HG03095 (cell line): ENCODE measurements at regions not wholly inside any gene's neighbourhood (a gene's known extent, or its start where the extent isn't known, plus 50 kb on each side); places are given as distances from the start of the nearest gene placed in this dataset.
"Not testable (repeated sequence)": the region's sequence is repeated elsewhere in the genome, so short reads cannot be mapped to it uniquely, and the experiment has no call there.

Source experiments
- ATAC-seq: cut with Tn5 transposase; IDR thresholded peaks from one replicate; pipeline ENCODE4 v1.9.1; 2021; ENCODE audit warnings: moderate library complexity; ENCODE audit not compliant: unreplicated experiment

DNA sequence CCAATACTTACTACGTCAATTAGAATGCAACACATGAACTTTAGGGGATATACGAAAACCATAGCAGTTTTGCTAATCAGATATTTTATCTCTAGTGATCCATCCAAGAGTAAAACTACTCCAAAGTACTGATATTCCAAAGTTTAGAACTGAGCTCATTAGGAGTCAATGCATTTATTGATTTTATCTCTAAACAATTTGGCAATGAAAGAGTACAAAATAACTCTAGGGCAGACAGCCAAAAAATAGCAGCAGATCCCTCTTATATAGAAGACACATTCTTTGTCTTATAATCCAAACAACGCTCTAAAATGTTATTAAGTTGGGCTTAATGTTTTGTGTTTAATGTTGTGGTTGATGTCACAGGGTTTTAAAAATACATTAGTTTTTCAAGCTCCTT is 923.9 kb upstream of the MAN1A1 start:
- no peak for ATAC-seq

DNA sequence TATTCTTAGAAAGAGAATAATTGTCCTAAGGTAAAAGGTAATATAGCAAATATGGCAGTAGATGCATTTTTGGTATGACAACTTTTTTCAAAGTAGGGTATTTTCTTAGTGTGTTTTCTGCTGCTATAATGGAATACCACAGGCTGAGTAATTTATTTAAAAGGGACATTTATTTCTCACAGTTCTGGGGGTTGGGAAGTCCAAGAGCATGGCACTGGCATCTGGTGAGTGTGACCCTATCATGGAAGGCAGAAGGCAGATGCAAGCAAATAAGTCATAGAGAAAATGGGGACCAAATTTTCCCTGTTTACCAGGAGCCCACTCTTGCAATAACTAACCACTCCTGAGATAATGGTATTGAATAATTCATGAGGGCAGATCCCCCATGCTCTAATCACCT is 922.5 kb upstream of the MAN1A1 start:
- ATAC-seq, result no peak

DNA sequence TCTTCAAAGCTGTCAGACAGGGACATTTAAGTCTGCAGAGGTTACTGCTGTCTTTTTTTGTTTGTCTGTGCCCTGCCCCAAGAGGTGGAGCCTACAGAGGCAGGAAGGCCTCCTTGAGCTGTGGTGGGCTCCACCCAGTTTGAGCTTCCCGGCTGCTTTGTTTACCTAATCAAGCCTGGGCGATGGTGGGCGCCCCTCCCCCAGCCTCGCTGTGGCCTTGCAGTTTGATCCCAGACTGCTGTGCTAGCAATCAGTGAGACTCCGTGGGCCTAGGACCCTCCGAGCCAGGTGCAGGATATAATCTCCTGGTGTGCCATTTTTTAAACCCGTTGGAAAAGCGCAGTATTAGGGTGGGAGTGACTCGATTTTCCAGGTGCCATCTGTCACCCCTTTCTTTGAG is 918.7 kb upstream of the MAN1A1 start:
- ATAC-seq, result not testable (repeated sequence)

DNA sequence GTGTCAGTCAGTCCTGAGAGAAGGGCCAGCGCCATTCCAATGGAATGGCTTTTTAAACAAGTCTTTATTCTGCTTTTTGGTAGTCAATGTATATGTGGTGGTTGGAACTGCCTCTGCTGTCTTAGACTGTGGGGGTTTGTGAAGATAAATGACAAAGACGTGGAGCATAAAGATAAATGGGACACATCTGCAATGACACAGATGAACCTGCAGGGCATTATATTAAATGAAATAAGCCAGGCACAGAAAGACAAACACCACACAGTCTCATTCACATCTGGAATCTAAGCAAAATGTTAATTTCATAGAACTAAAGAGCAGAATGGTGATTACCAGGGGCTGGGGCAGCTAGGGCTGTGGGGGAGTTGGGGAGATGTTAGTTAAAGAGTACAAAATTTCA is 912.8 kb upstream of the MAN1A1 start:
- no peak for ATAC-seq

DNA sequence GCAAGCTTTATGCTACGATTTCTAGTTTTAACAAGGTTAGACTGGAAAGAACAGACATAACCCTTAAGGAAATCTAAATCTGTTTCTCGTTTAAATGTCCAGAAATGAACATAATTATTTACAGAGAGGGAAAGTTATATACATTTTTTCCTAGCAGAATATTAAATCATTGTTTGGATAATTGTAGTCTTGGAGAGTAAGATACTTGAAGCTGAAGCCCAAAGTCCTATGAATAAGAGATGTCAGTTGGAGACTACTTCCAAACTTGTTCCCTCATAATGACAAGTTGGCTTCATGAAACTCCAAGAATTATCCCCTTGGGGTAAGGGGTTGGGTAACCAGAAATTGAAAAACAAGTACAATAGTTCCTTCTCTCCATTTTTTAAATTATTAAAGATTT is 911.1 kb upstream of the MAN1A1 start:
- ATAC-seq, result no peak

DNA sequence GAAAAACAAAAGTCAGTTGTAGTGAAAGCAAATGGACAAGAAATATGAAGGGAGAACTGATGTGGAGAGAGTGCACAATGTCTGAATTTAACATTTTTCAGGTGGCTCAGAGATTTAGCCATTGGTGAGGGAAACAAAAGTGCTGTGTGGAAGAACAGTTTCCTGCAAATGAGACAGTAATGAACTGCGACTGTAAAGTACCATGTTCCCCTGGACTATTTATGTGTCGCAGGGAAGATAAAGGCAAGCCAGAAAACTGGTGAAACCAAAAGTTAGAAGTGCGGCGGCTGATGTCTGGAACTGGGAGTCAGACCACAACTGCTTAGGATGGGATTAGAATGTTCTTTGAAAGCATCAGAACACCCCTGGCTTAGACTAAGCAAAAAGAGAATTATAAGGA is 905.1 kb upstream of the MAN1A1 start:
- no peak for ATAC-seq

DNA sequence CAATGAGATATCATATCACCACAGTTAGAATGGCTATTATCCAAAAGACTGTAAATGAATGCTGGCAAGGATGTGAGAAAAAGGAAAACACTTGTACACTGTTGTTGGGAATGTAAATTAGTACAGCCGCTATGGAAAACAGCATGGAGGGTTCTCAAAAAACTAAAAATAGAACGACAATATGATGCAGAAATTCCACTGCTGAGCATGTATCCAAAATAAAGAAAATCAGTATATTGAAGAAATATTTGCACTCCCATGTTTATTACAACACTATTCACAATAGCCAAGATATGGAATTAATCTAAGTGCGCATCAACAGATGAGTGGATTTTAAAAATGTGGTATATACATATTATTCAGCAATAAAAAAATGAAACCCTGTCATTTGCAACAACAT is 898.9 kb upstream of the MAN1A1 start:
- ATAC-seq, result no peak

DNA sequence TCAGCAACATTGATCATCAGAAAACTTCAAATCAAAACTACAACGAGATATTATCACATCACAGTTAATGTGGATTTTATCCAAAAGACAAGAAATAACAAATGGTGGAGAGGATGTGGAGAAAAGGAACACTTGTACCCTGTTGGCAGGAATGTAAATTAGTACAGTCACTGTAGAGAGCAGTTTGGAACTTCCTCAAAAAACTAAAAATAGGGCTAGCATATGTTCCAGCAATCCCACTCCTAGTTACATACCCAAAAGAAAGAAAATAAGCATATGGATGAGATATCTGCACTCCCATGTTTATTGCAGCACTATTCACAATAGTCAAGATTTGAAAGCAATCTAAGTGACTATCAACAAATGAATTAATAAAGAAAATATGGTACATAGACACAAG is 887.7 kb upstream of the MAN1A1 start:
- ATAC-seq, result no peak

DNA sequence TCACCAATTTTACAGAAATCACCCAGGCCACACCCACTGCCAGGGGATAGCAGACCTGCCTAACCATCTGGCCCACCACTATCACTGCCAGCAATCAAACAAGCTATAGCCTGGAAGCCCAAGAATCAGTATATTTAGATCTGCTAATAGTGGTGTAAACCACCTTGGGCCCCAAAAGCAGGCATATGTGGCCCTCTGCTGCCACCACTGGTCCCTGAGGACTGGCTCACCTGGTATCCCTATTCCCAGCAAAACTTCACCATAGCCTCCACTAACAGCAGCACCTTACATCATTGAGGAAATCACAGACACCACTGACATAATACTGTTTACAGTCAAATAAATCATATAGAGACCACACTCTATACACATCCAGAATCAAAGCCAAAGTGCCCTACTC is 880.4 kb upstream of the MAN1A1 start:
- no peak for ATAC-seq

DNA sequence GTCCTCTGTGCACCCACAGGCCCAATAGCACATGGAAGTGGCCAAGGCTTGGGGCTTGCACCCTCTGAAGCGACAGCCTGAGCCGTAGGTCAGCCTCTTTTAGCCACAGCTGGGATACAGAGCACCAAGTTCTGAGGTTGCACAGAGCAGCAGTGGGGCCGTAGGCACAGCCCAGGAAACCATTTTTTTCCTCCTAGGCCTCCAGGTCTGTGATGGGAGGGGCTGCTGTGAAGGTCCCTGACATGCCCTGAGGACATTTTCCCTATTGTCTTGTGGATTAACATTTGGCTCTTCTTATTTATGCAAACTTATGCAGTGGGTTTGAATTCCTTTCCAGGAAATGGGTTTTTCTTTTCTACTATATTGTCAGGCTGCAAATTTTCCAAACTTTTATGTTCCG is 878.7 kb upstream of the MAN1A1 start:
- no peak for ATAC-seq

DNA sequence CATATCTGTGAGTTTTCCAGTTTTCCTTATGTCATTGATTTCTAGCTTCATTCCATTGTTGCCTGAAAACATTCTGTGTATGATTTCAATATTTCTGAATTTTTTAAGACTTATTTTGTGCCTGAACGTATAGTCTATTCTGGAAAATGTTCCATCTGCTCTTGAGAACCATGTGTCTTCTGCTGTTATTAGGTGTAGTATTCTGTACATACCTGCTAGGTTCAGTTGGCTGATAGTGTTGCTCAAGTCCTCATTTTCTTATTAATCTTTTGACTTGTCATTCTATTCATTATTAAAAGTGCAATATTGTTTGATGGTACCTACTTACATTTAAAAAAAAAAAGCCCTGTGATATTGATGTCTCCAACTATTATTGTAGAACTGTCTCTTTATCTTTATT is 869.8 kb upstream of the MAN1A1 start:
- ATAC-seq, result no peak

DNA sequence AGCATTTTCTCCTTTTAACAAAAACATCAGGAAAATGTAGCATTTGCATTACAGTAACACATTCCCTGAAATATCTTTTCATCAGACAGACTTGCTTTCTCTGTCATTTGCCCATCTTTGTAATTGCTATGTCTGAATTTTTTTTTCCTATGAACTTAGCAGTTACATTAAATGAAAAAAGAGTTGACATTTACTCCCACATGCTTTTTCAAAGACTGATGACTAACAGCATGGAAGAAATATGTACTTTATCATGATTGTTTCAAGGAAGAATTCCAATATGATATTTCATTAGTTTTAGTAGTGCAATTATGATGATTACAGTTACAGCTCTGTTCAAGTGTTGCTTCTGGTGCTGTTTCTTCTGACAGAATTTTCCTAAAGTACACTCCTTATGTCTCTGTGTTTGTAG is 864.5 kb upstream of the MAN1A1 start:
- no peak for ATAC-seq

DNA sequence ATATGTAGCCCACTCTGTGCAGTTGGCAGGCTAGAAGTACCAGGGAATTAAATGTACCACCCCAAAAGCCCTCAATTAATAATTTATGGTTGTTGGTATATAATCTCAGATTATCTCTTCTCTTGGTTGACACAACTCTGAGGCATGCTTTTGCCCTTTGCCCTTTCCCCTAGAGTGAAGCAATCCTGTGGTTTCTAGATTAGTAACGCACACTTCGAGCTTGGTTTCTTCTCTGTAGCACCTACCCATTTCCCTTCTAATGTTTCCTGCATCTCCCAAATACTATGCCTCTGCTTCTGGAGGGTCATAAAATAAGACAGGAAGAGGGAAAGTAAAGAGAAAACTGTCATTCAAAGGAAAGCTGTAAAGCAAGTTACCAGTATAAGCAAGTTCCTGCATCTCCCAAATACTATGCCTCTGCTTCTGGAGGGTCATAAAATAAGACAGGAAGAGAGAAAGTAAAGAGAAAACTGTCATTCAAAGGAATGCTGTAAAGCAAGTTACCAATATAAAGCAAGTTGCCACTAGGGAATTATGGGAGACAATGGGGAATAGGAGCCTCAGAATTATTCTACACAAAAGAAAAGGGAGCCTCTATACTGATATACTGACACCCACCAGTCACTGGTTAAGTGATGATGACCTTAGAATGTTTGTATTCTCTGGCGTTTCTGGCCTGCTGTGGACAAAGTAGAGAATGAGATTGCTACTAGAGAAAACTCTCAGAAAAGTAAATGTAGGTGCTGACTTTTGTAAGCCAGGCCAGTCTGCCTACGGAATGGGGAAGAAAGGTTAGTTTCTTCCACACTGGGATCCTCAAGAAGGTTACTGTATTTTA is 862.6 kb upstream of the MAN1A1 start:
- no peak for ATAC-seq

DNA sequence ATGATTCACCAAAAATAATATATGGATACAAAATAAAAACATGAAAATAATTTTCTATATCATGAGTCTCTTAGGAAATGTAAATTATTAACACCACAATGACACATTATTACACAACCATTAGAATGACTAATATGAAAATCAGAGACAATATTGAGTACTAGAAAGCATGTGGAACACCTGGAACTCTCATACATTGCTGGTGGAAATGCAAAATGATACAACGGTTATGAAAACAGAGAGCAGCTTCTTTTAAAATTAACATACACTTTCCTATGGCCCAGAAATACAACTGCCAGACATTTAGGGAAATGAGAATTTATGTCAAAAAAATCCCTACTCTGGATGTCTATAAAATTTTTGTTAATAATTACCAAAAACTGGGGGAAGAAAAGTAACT is 853.3 kb upstream of the MAN1A1 start:
- no peak for ATAC-seq

DNA sequence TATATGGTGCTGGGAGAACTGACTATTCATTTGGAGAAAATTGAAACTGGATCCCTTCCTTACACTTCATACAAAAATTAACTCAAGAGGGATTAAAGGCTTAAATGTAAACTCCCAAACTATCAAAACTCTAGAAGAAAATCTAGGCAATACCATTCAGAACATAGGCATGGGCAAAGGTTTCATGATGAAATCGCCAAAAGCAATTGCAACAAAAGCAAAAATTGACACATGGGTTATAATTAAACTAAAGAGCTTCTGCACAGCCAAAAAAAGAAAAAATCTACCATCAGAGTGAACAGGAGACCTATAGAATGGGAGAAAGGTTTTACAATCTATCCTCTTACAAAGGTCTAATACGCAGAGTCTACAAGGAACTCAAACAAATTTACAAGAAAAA is 851.3 kb upstream of the MAN1A1 start:
- ATAC-seq, result no peak

DNA sequence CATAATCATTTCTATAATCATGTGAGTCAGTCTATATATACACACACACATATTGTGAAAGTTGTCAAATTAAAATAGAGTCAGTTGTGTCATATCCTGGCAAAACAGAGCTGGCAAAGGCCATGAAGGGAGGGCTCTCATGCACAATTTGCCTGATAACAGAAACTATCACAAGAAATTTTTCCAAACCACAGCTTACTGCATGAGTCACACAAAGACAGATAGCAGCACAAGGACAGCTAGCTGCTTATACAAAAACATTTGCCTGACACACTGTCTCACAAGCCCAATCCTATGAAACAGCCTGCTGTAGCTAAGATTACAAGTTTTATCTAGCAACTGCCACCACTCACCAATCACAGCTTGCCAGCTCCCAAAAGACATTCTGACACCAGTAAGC is 848.5 kb upstream of the MAN1A1 start:
- ATAC-seq, result no peak

DNA sequence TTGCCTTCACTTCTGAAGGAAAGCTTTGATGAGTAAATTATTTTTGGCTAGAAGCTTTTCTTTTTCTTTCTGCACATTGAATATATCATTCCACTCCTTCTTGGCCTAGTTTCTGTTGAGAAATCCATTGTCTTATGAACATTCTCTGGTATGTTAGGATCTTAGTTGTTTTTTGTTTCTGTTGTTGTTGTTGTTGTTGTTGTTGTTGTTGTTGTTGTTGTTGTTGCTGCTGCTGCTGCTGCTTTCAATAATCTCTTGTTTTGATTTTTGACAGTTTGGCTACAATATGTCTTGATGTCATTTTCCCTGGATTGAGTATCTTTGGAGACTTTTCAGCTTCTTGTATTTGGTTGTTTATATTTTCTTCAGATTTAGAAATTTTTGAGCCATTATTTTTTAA is 836.5 kb upstream of the MAN1A1 start:
- no peak for ATAC-seq

DNA sequence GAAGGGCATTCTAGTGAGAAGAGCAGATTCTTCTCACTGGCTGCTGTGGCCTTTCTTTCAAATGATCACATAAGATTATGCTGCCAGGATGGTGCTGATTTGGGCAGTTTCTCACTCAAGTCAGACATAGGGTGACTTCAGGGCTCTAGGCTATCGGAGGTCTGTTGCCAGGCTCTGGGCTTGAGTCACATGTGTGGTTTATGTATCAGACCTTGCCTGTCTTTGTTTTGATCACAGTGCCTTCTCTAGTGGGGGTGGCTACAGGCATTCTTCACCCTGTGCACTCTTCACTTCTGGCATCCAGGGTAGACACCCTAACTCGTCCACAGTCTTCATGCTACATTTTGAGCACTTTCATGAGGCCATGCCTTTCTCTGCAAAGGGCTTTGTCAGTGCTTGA is 823.7 kb upstream of the MAN1A1 start:
- no peak for ATAC-seq

DNA sequence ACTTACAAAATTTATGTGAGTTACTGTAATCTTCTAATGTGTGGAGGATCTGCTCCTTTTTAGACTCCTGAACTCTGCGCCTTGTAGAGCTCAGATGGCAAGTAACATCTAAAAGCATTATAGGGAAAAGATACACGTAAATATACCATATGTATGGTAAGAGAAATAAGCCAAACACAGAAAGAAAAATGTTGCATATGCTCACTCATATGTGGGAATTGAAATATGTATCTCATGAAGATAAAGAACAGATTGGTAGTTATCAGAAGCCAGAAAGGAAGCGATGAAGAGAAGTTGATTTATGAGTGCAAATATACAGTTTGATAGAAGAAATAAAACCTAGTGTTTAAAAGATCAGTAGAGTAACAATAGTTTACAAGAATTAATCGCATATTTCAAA is 815.0 kb upstream of the MAN1A1 start:
- no peak for ATAC-seq

DNA sequence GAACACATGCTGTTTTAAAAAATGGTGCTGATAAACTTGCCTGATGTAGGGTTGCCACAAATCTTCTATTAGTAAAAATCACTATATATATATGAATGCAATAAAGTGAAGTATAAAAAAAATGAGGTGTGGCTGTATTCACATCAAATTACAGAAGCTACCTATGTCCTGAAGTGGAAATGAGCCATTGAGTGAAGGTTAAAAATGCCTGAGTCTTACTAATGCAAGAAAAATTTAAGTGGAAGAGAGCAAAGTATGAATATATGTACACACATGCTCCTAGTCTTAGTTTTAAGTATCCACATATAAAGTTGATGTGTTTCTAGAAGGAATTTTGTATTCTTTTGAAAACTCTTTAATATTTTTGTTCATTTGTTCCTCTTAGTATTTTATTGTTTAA is 808.3 kb upstream of the MAN1A1 start:
- ATAC-seq, result no peak

DNA sequence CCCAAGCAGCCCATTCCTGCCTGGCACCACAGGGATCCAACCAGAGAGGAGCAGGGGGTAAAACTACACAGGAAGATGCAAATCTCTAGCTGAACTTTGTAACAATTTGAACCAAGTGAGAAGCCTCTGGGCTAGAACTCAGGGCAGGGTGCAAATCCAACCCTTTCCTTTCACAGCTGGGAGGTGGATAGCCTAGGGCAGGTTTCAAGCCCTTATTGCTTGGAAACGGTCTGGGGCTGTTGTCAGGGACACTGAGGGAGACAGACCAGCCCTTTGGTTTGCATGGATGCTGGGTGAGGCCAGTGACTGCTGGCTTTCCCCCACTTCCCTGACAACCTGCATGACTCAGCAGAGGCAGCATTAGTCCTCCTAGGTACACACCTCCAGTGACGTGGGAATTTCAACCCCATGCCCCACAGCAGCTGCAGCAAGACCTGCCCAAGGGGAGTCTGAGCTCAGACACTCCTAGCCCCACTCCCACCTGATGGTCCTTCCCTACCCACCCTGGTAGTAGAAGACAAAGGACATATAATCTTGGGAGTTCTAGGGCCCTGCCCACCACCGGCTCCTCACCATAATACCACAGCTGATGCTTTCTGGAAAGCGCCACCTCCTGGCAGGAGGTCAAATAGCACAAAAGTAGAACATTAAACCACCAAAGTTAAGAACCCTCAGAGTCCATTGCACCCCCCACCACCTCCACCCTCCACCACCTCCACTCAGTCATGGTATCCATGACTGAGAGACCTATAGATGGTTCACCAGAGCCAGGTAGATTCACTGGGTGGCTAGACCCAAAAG is 797.7 kb upstream of the MAN1A1 start:
- no peak for ATAC-seq

DNA sequence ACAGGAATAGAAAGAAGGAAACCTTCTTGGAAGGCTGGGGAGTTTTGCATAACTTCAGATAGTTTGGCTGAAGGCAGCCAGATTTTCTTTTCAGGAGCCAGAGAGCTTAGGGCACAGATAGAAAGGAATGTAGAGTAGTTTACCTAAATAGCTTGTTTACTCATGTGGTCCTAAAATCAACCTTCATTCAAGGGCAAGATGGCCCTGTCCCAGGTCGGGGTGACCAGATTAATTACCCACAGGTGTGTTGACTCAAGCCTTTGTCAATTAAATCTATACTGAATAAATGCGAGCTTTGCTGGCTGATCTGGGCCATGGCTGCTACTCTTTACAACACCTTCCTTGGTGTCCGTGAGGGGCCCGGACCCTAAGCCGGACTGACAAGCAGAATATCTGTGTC is 792.0 kb upstream of the MAN1A1 start:
- ATAC-seq, result no peak
